H1 (cell line): ENCODE measurements at regions not wholly inside any gene's neighbourhood (a gene's known extent, or its start where the extent isn't known, plus 50 kb on each side); places are given as distances from the start of the nearest gene placed in this dataset.

Experiments used
- FOSL1 ChIP-seq: IDR thresholded peaks from 2 replicates; pipeline ENCODE4 v1.6.1; 2011; ENCODE audit warnings: mild to moderate bottlenecking, low read depth, low read length, moderate library complexity; ENCODE audit not compliant: insufficient read depth
- GTF2F1 ChIP-seq: IDR thresholded peaks from 2 replicates; pipeline ENCODE4 v1.6.1; 2012; ENCODE audit warnings: low read depth, low read length, improper control_type of control experiment, borderline replicate concordance
- RXRA ChIP-seq: IDR thresholded peaks from 2 replicates; pipeline ENCODE4 v1.6.1; 2011; ENCODE audit warnings: low read depth, mild to moderate bottlenecking, low read length, moderate library complexity; ENCODE audit not compliant: insufficient read depth
- SP4 ChIP-seq: IDR thresholded peaks from 2 replicates; pipeline ENCODE4 v1.6.1; 2012; ENCODE audit warnings: low read length, inconsistent platforms
- TAF1 ChIP-seq: IDR thresholded peaks from 2 replicates; pipeline ENCODE4 v1.6.1; 2011; ENCODE audit warnings: mild to moderate bottlenecking, low read depth, low read length

- TF ChIP-seq TAF1 (no peak), SP4 (no peak), FOSL1 (no peak), RXRA (no peak), GTF2F1 (no peak)
Measured at GRCh38 chr13:29711776-29712175, 116.3 kb upstream of the SLC7A1 start (continued).
